CD14-positive monocyte (primary cell): ENCODE measurements at regions not wholly inside any gene's neighbourhood (a gene's known extent, or its start where the extent isn't known, plus 50 kb on each side); places are given as distances from the start of the nearest gene placed in this dataset.

Source experiments
- DNase-seq, 3 donors: peaks; one replicate each; pipeline ENCODE4 v3.0.0-alpha.2; 2011 to 2022
- H2AFZ ChIP-seq: 2 replicates; pipeline ENCODE4 v1.6.0; 2012; ENCODE audit warnings: mild to moderate bottlenecking, low read depth, low read length, inconsistent platforms; ENCODE audit not compliant: insufficient read depth, poor library complexity, severe bottlenecking
- H3K27ac ChIP-seq, 2 donors: 1 replicate in 1 of 2; 2 replicates in 1 of 2; pipeline ENCODE4 v1.5.1; 2012 to 2013; ENCODE audit warnings: low read length in 2 of 2, control low read depth in 1 of 2, inconsistent platforms in 1 of 2, low read depth in 1 of 2, mild to moderate bottlenecking in 1 of 2
- H3K27me3 ChIP-seq, 2 donors: one replicate each; pipeline versions ENCODE4 v1.6.0 to v1.6.1; 2011 to 2013; ENCODE audit warnings: low read length in 2 of 2; ENCODE audit not compliant: control insufficient read depth in 2 of 2, insufficient read depth in 2 of 2
- H3K36me3 ChIP-seq, 2 donors: replicated peaks in 1 of 2; 1 replicate in 1 of 2; 2 replicates in 1 of 2; pipeline versions ENCODE4 v1.5.1 to v1.6.1; 2012 to 2013; ENCODE audit warnings: low read length in 2 of 2, control low read depth in 1 of 2, inconsistent platforms in 1 of 2, mild to moderate bottlenecking in 1 of 2; ENCODE audit not compliant: insufficient read depth in 2 of 2, control insufficient read depth in 1 of 2
- H3K4me1 ChIP-seq, 2 donors: 1 replicate in 1 of 2; 2 replicates in 1 of 2; pipeline versions ENCODE4 v1.5.1 to v1.6.1; 2012 to 2013; ENCODE audit warnings: low read length in 2 of 2, control low read depth in 1 of 2, inconsistent platforms in 1 of 2, mild to moderate bottlenecking in 1 of 2, moderate library complexity in 1 of 2; ENCODE audit not compliant: insufficient read depth in 2 of 2, control insufficient read depth in 1 of 2
- H3K4me2 ChIP-seq: replicated peaks from 2 replicates; pipeline ENCODE3; 2012; ENCODE audit warnings: low read length, moderate library complexity, mild to moderate bottlenecking; ENCODE audit not compliant: poor library complexity, severe bottlenecking; ENCODE audit errors: extremely low read depth
- H3K4me3 ChIP-seq, 3 experiments: fragments of 200-600 bp in 1 of 3; sonication (generic) in 1 of 3; replicated peaks in 1 of 3; 1 replicate in 2 of 3; 2 replicates in 1 of 3; pipeline ENCODE4 v1.5.1; 2011 to 2013; ENCODE audit warnings: low read length in 3 of 3, mild to moderate bottlenecking in 3 of 3, control low read depth in 2 of 3, low read depth in 2 of 3, inconsistent platforms in 1 of 3, moderate library complexity in 1 of 3
- H3K79me2 ChIP-seq: 2 replicates; pipeline ENCODE4 v1.6.0; 2012; ENCODE audit warnings: mild to moderate bottlenecking, control low read depth, inconsistent platforms, low read length, moderate library complexity; ENCODE audit not compliant: insufficient read depth
- H3K9ac ChIP-seq: 2 replicates; pipeline ENCODE4 v1.6.0; 2017; ENCODE audit warnings: low read length, mild to moderate bottlenecking; ENCODE audit not compliant: insufficient read depth, poor library complexity, severe bottlenecking
- H3K9me3 ChIP-seq, 2 donors: replicated peaks in 1 of 2; 1 replicate in 1 of 2; 2 replicates in 1 of 2; pipeline versions ENCODE4 v1.5.1 to v1.6.1; 2012 to 2013; ENCODE audit warnings: low read length in 2 of 2, control low read depth in 1 of 2; ENCODE audit not compliant: control insufficient read depth in 1 of 2, insufficient read depth in 1 of 2
- H4K20me1 ChIP-seq: 2 replicates; pipeline ENCODE4 v1.6.0; 2012; ENCODE audit warnings: mild to moderate bottlenecking, low read length, control low read depth, moderate library complexity; ENCODE audit not compliant: insufficient read depth
- H3K27ac Mint-ChIP-seq, 7 donors: one replicate each; pipeline ENCODE4 v1.8.0; 2020; ENCODE audit warnings: mild to moderate bottlenecking in 7 of 7, mixed read lengths in 7 of 7, moderate library complexity in 6 of 7, inconsistent platforms in 2 of 7
- H3K27me3 Mint-ChIP-seq, 3 donors: one replicate each; pipeline ENCODE4 v1.8.0; 2021 to 2022; ENCODE audit warnings: low read depth in 3 of 3, mild to moderate bottlenecking in 3 of 3, mixed read lengths in 3 of 3, moderate library complexity in 3 of 3, inconsistent platforms in 1 of 3
- H3K36me3 Mint-ChIP-seq, 2 donors: one replicate each; pipeline ENCODE4 v1.8.0; 2020; ENCODE audit warnings: mixed read lengths in 2 of 2, inconsistent platforms in 1 of 2, mild to moderate bottlenecking in 1 of 2
- H3K4me1 Mint-ChIP-seq: one replicate; pipeline ENCODE4 v1.8.0; 2020; ENCODE audit warnings: mild to moderate bottlenecking, mixed read lengths
- H3K4me3 Mint-ChIP-seq, 2 donors: one replicate each; pipeline ENCODE4 v1.8.0; 2020; ENCODE audit warnings: mild to moderate bottlenecking in 2 of 2, mixed read lengths in 2 of 2, moderate library complexity in 1 of 2
- H3K9me3 Mint-ChIP-seq, 7 donors: one replicate each; pipeline ENCODE4 v1.8.0; 2020 to 2022; ENCODE audit warnings: mixed read lengths in 7 of 7, mild to moderate bottlenecking in 6 of 7, moderate library complexity in 6 of 7, inconsistent platforms in 2 of 7
- WGBS: methylation state at CpG from one replicate; pipeline ENCODE4 v1.1.5; 2013; ENCODE audit warnings: missing lambda C conversion rate; ENCODE audit not compliant: insufficient coverage; 5-methylcytosine and 5-hydroxymethylcytosine counted together
- intact Hi-C, 2 donors: fragments of 100-400 bp; cut with micrococcal nuclease; formaldehyde crosslinking; loops; one replicate each; pipeline versions ENCODE4 v1.15.0 to v1.15.1; 2023
- TF ChIP-seq, protein P1 (sequence below): fragments of 200-600 bp; IDR thresholded peaks from one replicate; pipeline ENCODE4 v1.8.0; 2022; ENCODE audit warnings: antibody characterized with exemption, mild to moderate bottlenecking

DNA sequence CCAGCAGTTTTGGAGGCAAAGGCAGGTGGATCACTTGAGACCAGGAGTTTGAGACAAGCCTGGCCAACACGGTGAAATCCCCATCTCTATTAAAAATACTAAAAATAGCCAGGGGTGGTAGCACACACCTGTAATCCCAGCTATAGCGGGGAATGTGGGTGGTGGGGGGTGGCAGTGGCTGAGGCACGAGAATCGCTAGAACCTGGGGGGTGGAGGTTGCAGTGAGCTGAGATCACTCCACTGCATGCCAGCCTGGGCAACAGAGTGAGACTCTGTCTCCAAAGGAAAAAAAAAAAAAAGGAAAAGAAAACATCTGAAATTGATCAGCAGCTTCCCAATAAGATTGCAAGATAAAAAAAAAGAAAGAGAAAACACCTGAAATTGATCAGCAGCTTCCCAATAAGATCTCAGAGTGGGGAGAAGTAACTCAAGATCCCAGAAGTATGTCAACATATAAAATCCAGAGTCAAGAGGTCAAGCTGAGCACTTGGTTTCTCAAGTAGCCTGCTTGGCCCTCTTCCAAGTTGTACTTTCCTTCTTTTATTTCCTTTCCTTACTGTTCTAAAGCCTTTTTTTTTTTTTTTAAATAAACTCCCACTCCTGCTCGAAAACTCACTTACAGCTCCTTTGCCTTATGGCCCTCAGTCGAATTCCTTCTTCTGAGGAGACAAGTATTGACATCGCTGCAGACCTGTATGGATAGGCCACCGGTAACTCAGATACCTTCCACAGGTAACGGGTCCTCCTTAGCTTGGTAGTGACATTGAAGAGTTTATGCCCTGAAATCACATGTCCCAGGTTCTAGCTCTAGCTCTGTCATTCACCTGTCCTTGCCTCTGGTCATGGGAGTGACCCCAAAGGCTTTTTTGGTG, 368.5 kb upstream of the SYNCRIP start:
- TF ChIP-seq, protein P1, sequence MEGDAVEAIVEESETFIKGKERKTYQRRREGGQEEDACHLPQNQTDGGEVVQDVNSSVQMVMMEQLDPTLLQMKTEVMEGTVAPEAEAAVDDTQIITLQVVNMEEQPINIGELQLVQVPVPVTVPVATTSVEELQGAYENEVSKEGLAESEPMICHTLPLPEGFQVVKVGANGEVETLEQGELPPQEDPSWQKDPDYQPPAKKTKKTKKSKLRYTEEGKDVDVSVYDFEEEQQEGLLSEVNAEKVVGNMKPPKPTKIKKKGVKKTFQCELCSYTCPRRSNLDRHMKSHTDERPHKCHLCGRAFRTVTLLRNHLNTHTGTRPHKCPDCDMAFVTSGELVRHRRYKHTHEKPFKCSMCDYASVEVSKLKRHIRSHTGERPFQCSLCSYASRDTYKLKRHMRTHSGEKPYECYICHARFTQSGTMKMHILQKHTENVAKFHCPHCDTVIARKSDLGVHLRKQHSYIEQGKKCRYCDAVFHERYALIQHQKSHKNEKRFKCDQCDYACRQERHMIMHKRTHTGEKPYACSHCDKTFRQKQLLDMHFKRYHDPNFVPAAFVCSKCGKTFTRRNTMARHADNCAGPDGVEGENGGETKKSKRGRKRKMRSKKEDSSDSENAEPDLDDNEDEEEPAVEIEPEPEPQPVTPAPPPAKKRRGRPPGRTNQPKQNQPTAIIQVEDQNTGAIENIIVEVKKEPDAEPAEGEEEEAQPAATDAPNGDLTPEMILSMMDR, result no peak
- no peak overlapping the region for H3K4me3 Mint-ChIP-seq
- WGBS, result 95% methylated on average over 4 of the region's 9 CpGs

DNA sequence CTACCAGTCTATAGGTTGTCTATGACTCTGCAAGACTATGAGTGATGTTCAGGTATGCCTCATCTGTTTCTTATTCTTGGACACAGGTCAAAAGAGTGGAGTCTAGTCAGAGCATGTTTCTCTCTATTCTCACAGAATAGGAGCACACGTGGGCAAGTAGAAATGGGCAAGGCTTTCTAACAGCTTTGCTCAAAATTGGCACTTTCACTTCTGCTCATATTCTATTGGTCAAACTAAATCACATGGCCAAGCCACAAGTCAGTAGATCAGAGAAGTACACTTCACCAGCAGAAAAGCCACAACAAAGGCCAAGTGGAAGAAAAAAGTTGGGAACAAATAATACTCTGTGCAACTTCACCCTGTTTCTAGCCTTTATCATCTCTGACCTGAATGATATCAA, 354.5 kb upstream of the SYNCRIP start:
- Histone ChIP-seq H3K27me3 (no peaks in the 10 kb centered on the region), H3K27ac (no peak overlapping the region), H3K4me3 (no peak overlapping the region), H3K9ac (no peak overlapping the region), H3K4me1 (no peaks in the 10 kb centered on the region), H2AFZ (no peak overlapping the region), H3K4me2 (no peak overlapping the region), H3K79me2 (no peaks in the 10 kb centered on the region), H4K20me1 (no peaks in the 10 kb centered on the region), H3K9me3 (peaks cover 2 to 15% of the 10 kb centered on the region in 2 donors), H3K36me3 (no peaks in the 10 kb centered on the region)
- WGBS, result no CpG with 5 or more reads among the region's 1 CpG
- Mint-ChIP-seq H3K27ac (no peak overlapping the region), H3K4me1 (no peaks in the 10 kb centered on the region), H3K27me3 (peaks cover 0 to 1% (median 0%) of the 10 kb centered on the region in 3 donors), H3K36me3 (no peaks in the 10 kb centered on the region), H3K9me3 (peaks cover 0 to 4% (median 2%) of the 10 kb centered on the region in 7 donors), H3K4me3 (no peak overlapping the region)
- TF ChIP-seq, protein P1, result no peak
- intact Hi-C loops, result no loop called here
- DNase-seq, result no peak

More for the DNA sequence above, 368.5 kb upstream of the SYNCRIP start:
- peaks cover 2 to 14% (median 7%) of the 10 kb centered on the region in 7 donors for H3K9me3 Mint-ChIP-seq
- H3K27me3 Mint-ChIP-seq, result no peaks in the 10 kb centered on the region
- H3K4me3 ChIP-seq, result no peak overlapping the region
- no peak overlapping the region for H3K27ac ChIP-seq
- no peak overlapping the region for H2AFZ ChIP-seq
- H3K4me2 ChIP-seq, result no peak overlapping the region
- H3K36me3 ChIP-seq, result no peaks in the 10 kb centered on the region
- H3K4me1 Mint-ChIP-seq, result no peaks in the 10 kb centered on the region
- H3K79me2 ChIP-seq, result no peaks in the 10 kb centered on the region
- no peak overlapping the region for H3K27ac Mint-ChIP-seq
- no peaks in the 10 kb centered on the region for H3K36me3 Mint-ChIP-seq
- no peak overlapping the region for H3K9ac ChIP-seq
- no peak for DNase-seq
- H3K9me3 ChIP-seq, result peaks cover 0 to 10% of the 10 kb centered on the region in 2 donors
- intact Hi-C loops, result no loop called here
- no peaks in the 10 kb centered on the region for H4K20me1 ChIP-seq
- no peaks in the 10 kb centered on the region for H3K27me3 ChIP-seq
- H3K4me1 ChIP-seq, result no peaks in the 10 kb centered on the region
